HFFc6 (cell line): ENCODE measurements at regions not wholly inside any gene's neighbourhood (a gene's known extent, or its start where the extent isn't known, plus 50 kb on each side); places are given as distances from the start of the nearest gene placed in this dataset.

Experiments used
- DNase-seq: peaks from one replicate; pipeline ENCODE4 v3.0.0-alpha.2; 2018
- H3K27ac Mint-ChIP-seq: 2 replicates; pipeline ENCODE4 v1.8.0; 2020; ENCODE audit warnings: mild to moderate bottlenecking, mixed read lengths
- H3K27me3 Mint-ChIP-seq: 2 replicates; pipeline ENCODE4 v1.8.0; 2021; ENCODE audit warnings: mild to moderate bottlenecking, moderate library complexity, mixed read lengths; ENCODE audit not compliant: insufficient read depth
- H3K36me3 Mint-ChIP-seq: 2 replicates; pipeline ENCODE4 v1.8.0; 2021; ENCODE audit warnings: low read depth, mixed read lengths
- H3K4me1 Mint-ChIP-seq: 2 replicates; pipeline ENCODE4 v1.8.0; 2020; ENCODE audit warnings: low read depth, mixed read lengths
- H3K4me3 Mint-ChIP-seq: 2 replicates; pipeline ENCODE4 v1.8.0; 2020; ENCODE audit warnings: mild to moderate bottlenecking, moderate library complexity, mixed read lengths
- H3K9me3 Mint-ChIP-seq: 2 replicates; pipeline ENCODE4 v1.8.0; 2020; ENCODE audit warnings: mild to moderate bottlenecking, mixed read lengths
- CTCF ChIP-seq: fragments of 200-600 bp; sonication (generic); IDR thresholded peaks from 2 replicates; pipeline ENCODE4 v1.5.0; 2021; ENCODE audit warnings: antibody characterized with exemption, mild to moderate bottlenecking

GRCh38 chr6:148186916-148187315, 155.7 kb upstream of the SASH1 start:
- H3K4me1 Mint-ChIP-seq = peaks cover 7% of the 10 kb centered on the region
- no peak for DNase-seq
- no peaks in the 10 kb centered on the region for H3K9me3 Mint-ChIP-seq
- H3K27me3 Mint-ChIP-seq = peaks cover 2% of the 10 kb centered on the region; the same call in 1 of the 2 replicates
- no peak overlapping the region for H3K4me3 Mint-ChIP-seq
- no peak overlapping the region for H3K27ac Mint-ChIP-seq
- H3K36me3 Mint-ChIP-seq = no peaks in the 10 kb centered on the region
- no peak for TF ChIP-seq CTCF

GRCh38 chr6:148192310-148192709, 150.3 kb upstream of the SASH1 start:
- Mint-ChIP-seq H3K9me3 (no peaks in the 10 kb centered on the region), H3K27ac (peak overlapping the region; percentile 72; the same call in 1 of the 2 replicates), H3K4me1 (peaks cover 31% of the 10 kb centered on the region), H3K27me3 (peaks cover 6% of the 10 kb centered on the region; the same call in 1 of the 2 replicates), H3K4me3 (peak overlapping the region; percentile 51; the same call in 1 of the 2 replicates), H3K36me3 (no peaks in the 10 kb centered on the region)
- DNase-seq = peak; percentile 61
- no peak for TF ChIP-seq CTCF

DNA sequence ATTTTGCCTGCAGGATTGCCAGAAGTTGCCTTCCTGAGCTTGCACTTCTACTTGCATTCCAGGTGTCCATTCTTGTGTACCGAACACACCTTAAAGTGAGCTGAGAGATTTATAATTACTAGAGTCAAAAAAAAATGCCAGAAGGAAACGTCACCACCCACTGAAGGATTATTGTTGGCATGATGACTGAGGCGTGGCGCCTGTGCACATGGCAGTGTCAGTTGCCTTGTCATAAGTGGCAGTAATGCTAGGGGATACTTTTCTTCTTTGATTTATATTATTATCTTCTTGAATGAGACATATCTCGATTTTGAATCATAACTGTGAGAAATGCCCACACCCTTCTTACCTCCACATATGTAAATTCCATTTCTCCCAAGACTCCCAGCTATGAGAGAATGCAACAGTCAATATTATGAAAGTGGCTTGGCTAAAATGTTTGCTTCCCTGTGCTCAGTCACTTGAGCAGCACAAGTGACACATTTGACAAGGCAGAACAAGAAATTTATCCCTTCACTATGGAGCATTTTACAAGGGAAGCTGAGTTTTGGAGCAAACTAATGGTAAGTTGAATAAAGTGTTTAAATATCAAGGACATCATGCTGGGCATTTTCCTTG, 149.5 kb upstream of the SASH1 start:
- no peaks in the 10 kb centered on the region for H3K36me3 Mint-ChIP-seq
- peak overlapping the region; percentile 11; the same call in 1 of the 2 replicates for H3K27ac Mint-ChIP-seq
- TF ChIP-seq CTCF = no peak

GRCh38 chr6:148195511-148195910, 147.1 kb upstream of the SASH1 start:
- no peak for TF ChIP-seq CTCF
- Mint-ChIP-seq H3K36me3 (no peaks in the 10 kb centered on the region), H3K27ac (no peak overlapping the region), H3K4me1 (peaks cover 31% of the 10 kb centered on the region), H3K9me3 (no peaks in the 10 kb centered on the region), H3K27me3 (peaks cover 8% of the 10 kb centered on the region), H3K4me3 (no peak overlapping the region)
- no peak for DNase-seq

More for the DNA sequence above, 149.5 kb upstream of the SASH1 start:
- no peaks in the 10 kb centered on the region for H3K9me3 Mint-ChIP-seq
- H3K4me3 Mint-ChIP-seq = peak overlapping the region; percentile 51; the same call in 1 of the 2 replicates
- H3K27me3 Mint-ChIP-seq = peaks cover 6% of the 10 kb centered on the region; the same call in 1 of the 2 replicates
- peaks cover 31% of the 10 kb centered on the region for H3K4me1 Mint-ChIP-seq
- no peak for DNase-seq

GRCh38 chr6:148199584-148199983, 143.1 kb upstream of the SASH1 start:
- H3K9me3 Mint-ChIP-seq = no peaks in the 10 kb centered on the region
- H3K27me3 Mint-ChIP-seq = peaks cover 9% of the 10 kb centered on the region
- H3K4me1 Mint-ChIP-seq = peaks cover 13% of the 10 kb centered on the region
- H3K4me3 Mint-ChIP-seq = no peak overlapping the region
- TF ChIP-seq CTCF = no peak
- no peaks in the 10 kb centered on the region for H3K36me3 Mint-ChIP-seq
- DNase-seq = no peak
- no peak overlapping the region for H3K27ac Mint-ChIP-seq
